ENCODE measurements at regions not wholly inside any gene's neighbourhood (a gene's known extent, or its start where the extent isn't known, plus 50 kb on each side); places are given as distances from the start of the nearest gene placed in this dataset.

DNA sequence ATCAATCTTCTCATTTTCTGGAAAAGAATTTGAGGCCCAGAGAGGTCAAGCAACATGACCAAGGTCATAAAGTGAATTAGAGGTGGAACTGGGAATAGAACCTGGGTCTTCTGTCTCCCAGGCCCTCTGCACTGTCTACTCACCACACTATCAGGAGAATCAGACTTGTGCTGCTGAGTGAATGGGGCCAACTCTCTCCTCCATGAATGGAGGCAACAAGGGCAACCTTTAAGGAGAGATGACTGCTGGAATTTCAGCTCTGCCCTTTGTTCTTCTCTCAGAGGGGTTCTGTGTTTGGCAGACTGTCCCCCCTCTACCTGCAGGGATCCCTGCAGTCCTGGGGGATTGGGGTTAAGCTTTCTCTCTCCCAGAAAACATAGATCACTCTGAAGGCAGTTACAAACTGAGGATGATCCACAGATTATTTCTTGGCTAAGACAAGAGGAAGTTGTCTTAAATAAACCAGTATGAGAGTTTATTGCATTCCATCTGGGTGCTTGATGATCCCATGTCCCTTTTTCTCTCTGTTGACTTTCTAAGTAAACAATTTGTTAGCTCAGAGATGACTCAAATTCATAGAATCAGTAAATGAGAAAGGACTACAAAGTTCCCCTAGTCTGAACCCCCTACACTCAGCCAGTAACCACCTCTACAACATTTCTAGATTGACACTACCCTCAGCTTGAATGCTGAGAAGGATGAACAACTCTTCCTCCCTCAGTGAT is 99.0 kb upstream of the LIPC start:
- Histone ChIP-seq H3K4me3 (no peak overlapping the region), H3K27ac (peak overlapping the region; percentile 72 to 99 (median 88)), H3K27me3 (no peaks in the 10 kb centered on the region), H3K36me3 (no peaks in the 10 kb centered on the region), H3K4me1 (peaks cover 0 to 40% (median 24%) of the 10 kb centered on the region in 4 donors), H3K9me3 (peaks cover 0 to 3% (median 0%) of the 10 kb centered on the region in 4 donors)
- no peak for TF ChIP-seq POLR2A (IDR thresholded peaks at IDR 0.05)
- TF ChIP-seq EP300 (IDR thresholded peaks at IDR 0.05): no peak
- TF ChIP-seq, protein P1, sequence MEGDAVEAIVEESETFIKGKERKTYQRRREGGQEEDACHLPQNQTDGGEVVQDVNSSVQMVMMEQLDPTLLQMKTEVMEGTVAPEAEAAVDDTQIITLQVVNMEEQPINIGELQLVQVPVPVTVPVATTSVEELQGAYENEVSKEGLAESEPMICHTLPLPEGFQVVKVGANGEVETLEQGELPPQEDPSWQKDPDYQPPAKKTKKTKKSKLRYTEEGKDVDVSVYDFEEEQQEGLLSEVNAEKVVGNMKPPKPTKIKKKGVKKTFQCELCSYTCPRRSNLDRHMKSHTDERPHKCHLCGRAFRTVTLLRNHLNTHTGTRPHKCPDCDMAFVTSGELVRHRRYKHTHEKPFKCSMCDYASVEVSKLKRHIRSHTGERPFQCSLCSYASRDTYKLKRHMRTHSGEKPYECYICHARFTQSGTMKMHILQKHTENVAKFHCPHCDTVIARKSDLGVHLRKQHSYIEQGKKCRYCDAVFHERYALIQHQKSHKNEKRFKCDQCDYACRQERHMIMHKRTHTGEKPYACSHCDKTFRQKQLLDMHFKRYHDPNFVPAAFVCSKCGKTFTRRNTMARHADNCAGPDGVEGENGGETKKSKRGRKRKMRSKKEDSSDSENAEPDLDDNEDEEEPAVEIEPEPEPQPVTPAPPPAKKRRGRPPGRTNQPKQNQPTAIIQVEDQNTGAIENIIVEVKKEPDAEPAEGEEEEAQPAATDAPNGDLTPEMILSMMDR (IDR thresholded peaks at IDR 0.05): no peak
- DNase-seq (ENCODE audit: low spot score in 2 of 2): no peak

DNA sequence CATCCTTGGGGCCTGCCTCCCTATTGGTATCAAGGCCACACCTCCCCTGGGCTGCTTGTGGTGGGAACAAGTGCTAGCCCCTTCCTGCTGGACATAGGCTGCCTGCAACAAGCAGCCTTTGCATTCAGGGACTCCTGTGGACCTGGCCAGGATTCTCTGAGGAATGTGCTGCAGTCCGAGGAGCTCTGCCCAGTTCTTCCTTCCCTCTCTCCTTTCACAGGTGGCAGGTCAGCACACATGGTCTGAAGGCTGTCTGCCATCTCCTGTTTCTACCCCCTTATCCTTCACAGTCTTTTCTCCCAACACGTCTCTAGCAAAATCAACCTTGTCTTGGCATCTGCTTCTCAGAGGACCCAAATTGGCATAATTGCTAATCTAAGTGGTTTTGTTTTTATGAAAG is 97.0 kb upstream of the LIPC start:
- peaks cover 0 to 38% (median 23%) of the 10 kb centered on the region in 4 donors for H3K4me1 ChIP-seq
- no peaks in the 10 kb centered on the region for H3K9me3 ChIP-seq
- WGBS, 2 donors: 96 to 97% methylated on average over 2 of the region's 2 CpGs
- TF ChIP-seq POLR2A (IDR thresholded peaks at IDR 0.05): no peak
- TF ChIP-seq EP300 (IDR thresholded peaks at IDR 0.05): no peak
- TF ChIP-seq, protein P1 (IDR thresholded peaks at IDR 0.05): no peak
- no peaks in the 10 kb centered on the region for H3K27me3 ChIP-seq
- no peak overlapping the region for H3K27ac ChIP-seq
- no peak for DNase-seq (ENCODE audit: low spot score in 2 of 2)
- H3K36me3 ChIP-seq: no peaks in the 10 kb centered on the region
- H3K4me3 ChIP-seq: no peak overlapping the region

DNA sequence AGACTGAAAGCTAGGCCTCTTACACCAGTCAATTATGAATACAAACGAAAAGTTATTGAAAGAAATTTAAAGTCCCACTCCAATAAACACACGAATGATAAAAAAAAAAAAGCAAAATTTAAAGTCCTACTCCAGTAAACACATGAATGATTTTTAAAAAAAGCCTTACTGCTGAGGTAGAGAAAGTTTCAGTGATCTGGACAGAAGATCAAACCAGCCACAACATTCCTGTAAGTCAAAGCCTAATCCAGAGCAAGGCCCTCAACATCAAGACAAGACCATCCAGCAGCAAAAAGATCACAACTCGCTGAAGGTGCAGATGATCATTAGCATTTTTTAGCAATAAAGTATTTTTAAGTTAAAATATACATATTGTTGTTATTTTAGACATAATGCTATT is 95.6 kb upstream of the LIPC start:
- TF ChIP-seq EP300 (IDR thresholded peaks at IDR 0.05): no peak
- TF ChIP-seq, protein P1 (IDR thresholded peaks at IDR 0.05): no peak
- no peak for TF ChIP-seq POLR2A (IDR thresholded peaks at IDR 0.05)
- H3K4me3 ChIP-seq: no peak overlapping the region
- no peak overlapping the region for H3K27ac ChIP-seq
- H3K36me3 ChIP-seq: no peaks in the 10 kb centered on the region
- 80 to 84% methylated on average over 3 of the region's 3 CpGs for WGBS, 2 donors
- no peaks in the 10 kb centered on the region for H3K27me3 ChIP-seq
- DNase-seq (ENCODE audit: low spot score in 2 of 2): no peak
- no peaks in the 10 kb centered on the region for H3K9me3 ChIP-seq
- peaks cover 0 to 25% (median 14%) of the 10 kb centered on the region in 4 donors for H3K4me1 ChIP-seq

DNA sequence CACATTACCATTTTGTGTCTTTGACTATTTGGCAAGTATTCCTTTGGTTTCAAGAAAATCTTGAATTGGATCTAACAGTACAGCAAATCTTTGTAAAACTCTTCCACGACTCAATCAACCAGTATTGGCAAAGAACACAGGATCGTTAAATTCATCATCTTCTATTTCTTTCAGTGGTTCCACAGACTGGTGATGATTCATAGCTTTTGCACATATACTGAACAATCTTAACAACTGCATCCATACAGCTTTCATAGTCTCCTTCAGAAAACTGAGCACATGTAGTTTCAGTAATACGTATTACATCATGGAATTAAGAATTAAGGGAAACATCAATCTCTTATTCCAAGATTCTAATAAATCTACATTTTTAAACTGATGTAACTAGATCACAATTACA is 91.6 kb upstream of the LIPC start:
- Histone ChIP-seq H3K4me3 (no peak overlapping the region), H3K27me3 (no peaks in the 10 kb centered on the region), H3K4me1 (peaks cover 0 to 7% (median 0%) of the 10 kb centered on the region in 4 donors), H3K27ac (no peak overlapping the region), H3K9me3 (no peaks in the 10 kb centered on the region), H3K36me3 (no peaks in the 10 kb centered on the region)
- no peak for TF ChIP-seq POLR2A (IDR thresholded peaks at IDR 0.05)
- no peak for TF ChIP-seq EP300 (IDR thresholded peaks at IDR 0.05)
- TF ChIP-seq, protein P1 (IDR thresholded peaks at IDR 0.05): no peak
- 63 to 70% methylated on average over 3 of the region's 3 CpGs for WGBS, 2 donors
- DNase-seq (ENCODE audit: low spot score in 2 of 2): no peak

DNA sequence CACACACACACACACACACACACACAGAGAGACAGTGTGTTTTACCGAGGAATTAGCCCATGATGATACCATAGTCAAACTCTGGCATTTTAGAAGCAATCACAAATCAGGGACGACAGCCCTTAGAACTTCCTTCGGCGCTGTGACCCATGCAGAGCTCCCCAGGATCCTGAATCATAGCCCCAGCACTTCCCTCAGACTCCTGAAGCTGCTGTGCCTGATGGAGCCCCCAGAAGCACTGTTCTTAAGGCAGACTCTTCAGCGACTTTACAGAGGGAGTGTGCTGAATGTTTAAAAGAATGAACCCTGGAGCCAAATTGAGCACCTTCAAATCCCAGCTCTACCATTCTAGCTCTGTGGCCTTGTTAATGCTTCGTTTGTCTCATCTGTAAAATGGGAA is 89.3 kb upstream of the LIPC start:
- H3K27ac ChIP-seq: no peak overlapping the region
- TF ChIP-seq EP300 (IDR thresholded peaks at IDR 0.05) (no peak), POLR2A (IDR thresholded peaks at IDR 0.05) (no peak)
- TF ChIP-seq, protein P1 (IDR thresholded peaks at IDR 0.05): no peak
- H3K4me3 ChIP-seq: no peak overlapping the region
- no peak for DNase-seq (ENCODE audit: low spot score in 2 of 2)
- WGBS, 2 donors: 61 to 74% methylated on average over 6 of the region's 6 CpGs
- H3K4me1 ChIP-seq: peaks cover 0 to 7% (median 0%) of the 10 kb centered on the region in 4 donors
- no peaks in the 10 kb centered on the region for H3K36me3 ChIP-seq
- no peaks in the 10 kb centered on the region for H3K9me3 ChIP-seq
- H3K27me3 ChIP-seq: no peaks in the 10 kb centered on the region
